Keratinocyte (primary cell): ENCODE measurements at regions not wholly inside any gene's neighbourhood (a gene's known extent, or its start where the extent isn't known, plus 50 kb on each side); places are given as distances from the start of the nearest gene placed in this dataset.

ENCODE experiments used
- DNase-seq: peaks from one replicate; pipeline ENCODE4 v3.0.0-alpha.2; 2011; ENCODE audit warnings: low read depth, missing footprints, low spot score
- FAIRE-seq: peaks from 2 replicates; lab custom pipeline; 2011; peaks lifted over from hg19 to GRCh38; lab: Jason Lieb, UNC
- H2AFZ ChIP-seq: 2 replicates; pipeline ENCODE4 v1.6.0; 2012; ENCODE audit warnings: low read length, control low read depth, inconsistent platforms; ENCODE audit not compliant: control insufficient read depth
- H3K27ac ChIP-seq: 2 replicates; pipeline ENCODE4 v1.5.1; 2011; ENCODE audit warnings: low read length; ENCODE audit not compliant: control insufficient read depth, insufficient read depth
- H3K27me3 ChIP-seq: 3 replicates; pipeline ENCODE4 v1.6.0; 2011; ENCODE audit warnings: low read length; ENCODE audit not compliant: control insufficient read depth, insufficient read depth; ENCODE audit errors: extremely low read depth
- H3K36me3 ChIP-seq, 2 experiments: 2 replicates in 1 of 2; 3 replicates in 1 of 2; pipeline ENCODE4 v1.5.1; 2011; ENCODE audit warnings: low read length in 2 of 2, mild to moderate bottlenecking in 1 of 2; ENCODE audit not compliant: control insufficient read depth in 2 of 2, insufficient read depth in 2 of 2; ENCODE audit errors: extremely low read depth in 1 of 2
- H3K4me1 ChIP-seq: 3 replicates; pipeline ENCODE4 v1.5.1; 2011; ENCODE audit warnings: low read length; ENCODE audit not compliant: control insufficient read depth, insufficient read depth; ENCODE audit errors: extremely low read depth
- H3K4me2 ChIP-seq: 3 replicates; pipeline ENCODE4 v1.6.0; 2011; ENCODE audit warnings: low read depth, low read length; ENCODE audit not compliant: control insufficient read depth, insufficient read depth; ENCODE audit errors: extremely low read depth
- H3K4me3 ChIP-seq, 3 experiments: fragments of 200-600 bp in 1 of 3; sonication (generic) in 1 of 3; 2 replicates in 2 of 3; 3 replicates in 1 of 3; pipeline ENCODE4 v1.5.1; 2011 to 2016; ENCODE audit warnings: low read length in 3 of 3, mild to moderate bottlenecking in 3 of 3, control low read depth in 2 of 3, inconsistent platforms in 1 of 3, low read depth in 1 of 3, mixed read lengths in 1 of 3, mixed run types in 1 of 3, moderate library complexity in 1 of 3; ENCODE audit not compliant: control insufficient read depth in 2 of 3, insufficient read depth in 2 of 3; ENCODE audit errors: extremely low read depth in 1 of 3
- H3K79me2 ChIP-seq: 2 replicates; pipeline ENCODE4 v1.6.0; 2012; ENCODE audit warnings: low read length; ENCODE audit not compliant: control insufficient read depth, insufficient read depth
- H3K9ac ChIP-seq: 3 replicates; pipeline ENCODE4 v1.6.0; 2011; ENCODE audit warnings: low read length; ENCODE audit not compliant: control insufficient read depth, insufficient read depth; ENCODE audit errors: extremely low read depth
- H3K9me1 ChIP-seq: 3 replicates; pipeline ENCODE4 v1.6.0; 2011; ENCODE audit warnings: low read length; ENCODE audit not compliant: control insufficient read depth, insufficient read depth; ENCODE audit errors: extremely low read depth
- H3K9me3 ChIP-seq: 2 replicates; pipeline ENCODE4 v1.5.1; 2012; ENCODE audit warnings: low read depth, low read length; ENCODE audit not compliant: control insufficient read depth
- H4K20me1 ChIP-seq: 3 replicates; pipeline ENCODE4 v1.6.0; 2011; ENCODE audit warnings: low read length; ENCODE audit not compliant: control insufficient read depth, insufficient read depth; ENCODE audit errors: extremely low read depth
- EZH2 ChIP-seq: IDR thresholded peaks from one replicate; pipeline ENCODE4 v1.6.1; 2012; ENCODE audit warnings: inconsistent platforms, mild to moderate bottlenecking, low read length, moderate library complexity
- dilution Hi-C: fragments of 300-500 bp; cut with MboI; formaldehyde crosslinking; loops from one replicate; pipeline ENCODE4 v1.7.0; 2020; ENCODE audit warnings: low sequenced_read_pairs; ENCODE audit not compliant: extremely low pct_ligation_motif_present
- TF ChIP-seq, protein P1 (sequence below), 3 experiments: IDR thresholded peaks in 1 of 3; conservative IDR thresholded peaks in 1 of 3; optimal IDR thresholded peaks in 1 of 3; 2 replicates in 2 of 3; 3 replicates in 1 of 3; pipeline versions ENCODE3 to v1.5.1; 2011; ENCODE audit warnings: low read length in 3 of 3, mild to moderate bottlenecking in 3 of 3, moderate library complexity in 2 of 3, control low read depth in 1 of 3, inconsistent platforms in 1 of 3; ENCODE audit not compliant: insufficient read depth in 2 of 3; ENCODE audit errors: extremely low read depth in 1 of 3

GRCh38 chr6:130534627-130535026 lies 168.8 kb downstream of the TMEM200A start:
- FAIRE-seq (no peak), DNase-seq (no peak)
- no peaks in the 10 kb centered on the region for H3K9me1 ChIP-seq
- H3K27me3 ChIP-seq = no peaks in the 10 kb centered on the region
- H3K9ac ChIP-seq = no peak overlapping the region
- dilution Hi-C loops = no loop called here
- no peak overlapping the region for H3K4me3 ChIP-seq
- H3K36me3 ChIP-seq = no peaks in the 10 kb centered on the region
- H2AFZ ChIP-seq = no peak overlapping the region
- TF ChIP-seq, protein P1, sequence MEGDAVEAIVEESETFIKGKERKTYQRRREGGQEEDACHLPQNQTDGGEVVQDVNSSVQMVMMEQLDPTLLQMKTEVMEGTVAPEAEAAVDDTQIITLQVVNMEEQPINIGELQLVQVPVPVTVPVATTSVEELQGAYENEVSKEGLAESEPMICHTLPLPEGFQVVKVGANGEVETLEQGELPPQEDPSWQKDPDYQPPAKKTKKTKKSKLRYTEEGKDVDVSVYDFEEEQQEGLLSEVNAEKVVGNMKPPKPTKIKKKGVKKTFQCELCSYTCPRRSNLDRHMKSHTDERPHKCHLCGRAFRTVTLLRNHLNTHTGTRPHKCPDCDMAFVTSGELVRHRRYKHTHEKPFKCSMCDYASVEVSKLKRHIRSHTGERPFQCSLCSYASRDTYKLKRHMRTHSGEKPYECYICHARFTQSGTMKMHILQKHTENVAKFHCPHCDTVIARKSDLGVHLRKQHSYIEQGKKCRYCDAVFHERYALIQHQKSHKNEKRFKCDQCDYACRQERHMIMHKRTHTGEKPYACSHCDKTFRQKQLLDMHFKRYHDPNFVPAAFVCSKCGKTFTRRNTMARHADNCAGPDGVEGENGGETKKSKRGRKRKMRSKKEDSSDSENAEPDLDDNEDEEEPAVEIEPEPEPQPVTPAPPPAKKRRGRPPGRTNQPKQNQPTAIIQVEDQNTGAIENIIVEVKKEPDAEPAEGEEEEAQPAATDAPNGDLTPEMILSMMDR (optimal IDR thresholded peaks at IDR 0.05 in 1 of 3, IDR thresholded peaks at IDR 0.05 in 1 of 3, conservative IDR thresholded peaks at IDR 0.05 in 1 of 3; ENCODE audit: extremely low read depth in 1 of 3, insufficient read depth in 2 of 3, low read length in 3 of 3) = no peak
- H3K4me2 ChIP-seq = peak overlapping the region; percentile 19
- no peak overlapping the region for H3K27ac ChIP-seq
- no peaks in the 10 kb centered on the region for H4K20me1 ChIP-seq
- H3K9me3 ChIP-seq = peaks cover 2% of the 10 kb centered on the region
- no peaks in the 10 kb centered on the region for H3K79me2 ChIP-seq
- H3K4me1 ChIP-seq = peaks cover 9% of the 10 kb centered on the region

GRCh38 chr6:130535242-130535641 lies 169.4 kb downstream of the TMEM200A start:
- DNase-seq (peak; percentile 32), FAIRE-seq (peak; percentile 76)
- Histone ChIP-seq H3K9me3 (peaks cover 2% of the 10 kb centered on the region), H3K4me3 (no peak overlapping the region), H2AFZ (no peak overlapping the region), H3K9me1 (no peaks in the 10 kb centered on the region), H3K4me2 (peak overlapping the region; percentile 19), H3K4me1 (peaks cover 9% of the 10 kb centered on the region), H3K36me3 (no peaks in the 10 kb centered on the region), H3K9ac (no peak overlapping the region), H3K27ac (no peak overlapping the region), H3K27me3 (no peaks in the 10 kb centered on the region), H4K20me1 (no peaks in the 10 kb centered on the region), H3K79me2 (no peaks in the 10 kb centered on the region)
- dilution Hi-C loops = no loop called here
- TF ChIP-seq, protein P1 (optimal IDR thresholded peaks at IDR 0.05 in 1 of 3, IDR thresholded peaks at IDR 0.05 in 1 of 3, conservative IDR thresholded peaks at IDR 0.05 in 1 of 3; ENCODE audit: extremely low read depth in 1 of 3, insufficient read depth in 2 of 3, low read length in 3 of 3) = no peak
- TF ChIP-seq EZH2 = no peak
